Mucosa of rectum (tissue), 2 donors: ENCODE measurements at regions not wholly inside any gene's neighbourhood (a gene's known extent, or its start where the extent isn't known, plus 50 kb on each side); places are given as distances from the start of the nearest gene placed in this dataset.
"Not testable (repeated sequence)": the region's sequence is repeated elsewhere in the genome, so short reads cannot be mapped to it uniquely, and the experiment has no call there.

Source experiments
- H3K27ac ChIP-seq, 2 donors: one replicate each; pipeline ENCODE4 v1.7.0; 2013; ENCODE audit warnings: inconsistent platforms in 2 of 2, low read depth in 2 of 2, low read length in 2 of 2
- H3K27me3 ChIP-seq, 2 donors: one replicate each; pipeline ENCODE4 v1.7.0; 2013; ENCODE audit warnings: low read length in 2 of 2; ENCODE audit not compliant: control insufficient read depth in 2 of 2, insufficient read depth in 2 of 2
- H3K36me3 ChIP-seq, 2 donors: one replicate each; pipeline ENCODE4 v1.7.0; 2013; ENCODE audit warnings: low read length in 2 of 2; ENCODE audit not compliant: control insufficient read depth in 2 of 2, insufficient read depth in 2 of 2
- H3K4me1 ChIP-seq, 2 donors: one replicate each; pipeline ENCODE4 v1.7.0; 2013; ENCODE audit warnings: low read length in 2 of 2, mild to moderate bottlenecking in 1 of 2; ENCODE audit not compliant: control insufficient read depth in 2 of 2, insufficient read depth in 2 of 2
- H3K4me3 ChIP-seq, 2 donors: one replicate each; pipeline ENCODE4 v1.7.0; 2013; ENCODE audit warnings: low read length in 2 of 2
- H3K9ac ChIP-seq, 2 donors: one replicate each; pipeline ENCODE4 v1.7.0; 2013; ENCODE audit warnings: low read length in 2 of 2, low read depth in 1 of 2, mild to moderate bottlenecking in 1 of 2
- H3K9me3 ChIP-seq, 2 donors: one replicate each; pipeline ENCODE4 v1.7.0; 2013; ENCODE audit warnings: low read length in 2 of 2; ENCODE audit not compliant: control insufficient read depth in 2 of 2
- donor health status: healthy.
- donor health status: Normal muscosa, but diverticular disease.

GRCh38 chr12:89192429-89192828 is 159.9 kb downstream of the DUSP6 start:
- Histone ChIP-seq H3K36me3 (no peaks in the 10 kb centered on the region), H3K9me3 (peaks cover 4% of the 10 kb centered on the region in 2 donors), H3K9ac (no peak overlapping the region), H3K4me3 (no peak overlapping the region), H3K4me1 (no peaks in the 10 kb centered on the region), H3K27me3 (no peaks in the 10 kb centered on the region), H3K27ac (no peak overlapping the region)

DNA sequence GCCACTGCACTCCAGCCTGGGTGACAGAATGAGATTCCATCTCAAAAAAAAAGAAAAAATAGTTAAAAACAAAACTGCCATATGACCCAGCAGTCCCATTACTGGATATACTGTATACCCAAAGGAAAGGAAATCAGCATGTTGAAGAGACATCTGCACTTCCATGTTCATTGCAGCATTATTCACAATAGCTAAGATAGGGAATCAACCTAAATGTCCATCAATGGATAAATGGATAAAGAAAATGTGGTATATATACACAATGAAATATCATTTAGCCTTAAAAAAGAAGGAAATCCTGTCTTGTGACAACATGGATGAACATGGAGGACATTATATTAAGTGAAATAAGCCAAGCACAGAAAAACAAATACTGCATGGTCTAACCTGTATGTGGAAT is 160.7 kb downstream of the DUSP6 start:
- H3K4me1 ChIP-seq, H3K27me3 ChIP-seq, H3K27ac ChIP-seq, H3K36me3 ChIP-seq, H3K9me3 ChIP-seq, H3K9ac ChIP-seq, H3K4me3 ChIP-seq: not testable (repeated sequence)

DNA sequence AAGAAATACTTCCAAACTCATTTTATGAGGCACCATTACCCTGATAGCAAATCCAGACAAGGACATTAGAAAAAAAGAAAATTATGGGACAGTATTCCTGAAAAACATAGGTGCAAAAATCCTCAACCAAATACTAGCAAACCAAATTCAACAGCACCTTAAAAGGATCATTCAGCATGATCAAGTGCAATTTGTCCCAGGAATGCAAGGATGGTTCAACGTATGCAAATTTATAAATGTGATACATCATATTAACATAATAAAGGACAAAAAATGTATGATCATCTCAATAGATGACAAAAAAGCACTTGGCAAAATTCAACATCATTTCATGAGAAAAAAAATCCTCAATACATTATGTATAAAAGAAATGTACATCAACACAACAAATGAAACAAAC is 162.9 kb downstream of the DUSP6 start:
- Histone ChIP-seq H3K9ac (no peak overlapping the region), H3K9me3 (peaks cover 4% of the 10 kb centered on the region in 2 donors), H3K27me3 (no peaks in the 10 kb centered on the region), H3K27ac (no peak overlapping the region), H3K4me3 (no peak overlapping the region), H3K36me3 (no peaks in the 10 kb centered on the region), H3K4me1 (no peaks in the 10 kb centered on the region)

DNA sequence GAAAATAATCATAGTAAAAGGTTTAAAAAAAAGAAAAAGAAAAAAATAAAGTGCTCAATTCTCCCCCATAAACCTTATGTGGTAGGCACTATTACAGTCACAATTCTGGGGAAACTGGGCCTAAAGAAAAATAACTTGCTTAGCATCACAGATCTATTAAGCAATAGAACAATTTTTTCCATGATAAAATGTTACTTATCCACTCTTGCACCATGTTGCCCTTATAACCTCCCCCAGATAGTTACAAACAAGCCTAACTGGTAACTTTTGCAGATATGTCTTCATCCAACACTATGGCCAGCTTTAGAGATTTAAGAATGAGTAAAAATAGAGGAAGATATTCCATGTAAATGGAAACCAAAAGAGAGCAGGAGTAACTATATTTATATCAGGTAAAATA is 164.8 kb downstream of the DUSP6 start:
- Histone ChIP-seq H3K9ac (no peak overlapping the region), H3K4me1 (no peaks in the 10 kb centered on the region), H3K27me3 (no peaks in the 10 kb centered on the region), H3K27ac (no peak overlapping the region), H3K9me3 (peaks cover 4% of the 10 kb centered on the region in 2 donors), H3K4me3 (no peak overlapping the region), H3K36me3 (no peaks in the 10 kb centered on the region)

DNA sequence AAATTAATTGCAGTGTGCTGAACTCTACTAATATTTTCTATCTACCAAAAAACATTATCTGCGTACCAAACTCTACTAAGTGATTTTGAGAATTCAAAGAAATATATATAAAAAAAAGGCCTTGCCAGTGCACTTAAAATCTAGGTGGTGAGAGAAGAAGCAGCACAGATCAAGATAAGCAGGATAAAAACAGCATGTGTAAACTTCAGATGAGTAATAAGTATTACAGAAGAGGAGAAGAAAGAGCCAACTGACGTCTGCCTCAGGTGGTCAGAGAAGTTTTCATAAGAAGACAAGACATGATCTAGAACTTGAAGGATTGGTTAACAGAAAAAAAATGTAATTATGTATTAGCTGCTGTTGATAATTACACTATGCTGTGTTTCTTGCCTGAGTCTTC is 166.4 kb downstream of the DUSP6 start:
- no peak overlapping the region for H3K27ac ChIP-seq

DNA sequence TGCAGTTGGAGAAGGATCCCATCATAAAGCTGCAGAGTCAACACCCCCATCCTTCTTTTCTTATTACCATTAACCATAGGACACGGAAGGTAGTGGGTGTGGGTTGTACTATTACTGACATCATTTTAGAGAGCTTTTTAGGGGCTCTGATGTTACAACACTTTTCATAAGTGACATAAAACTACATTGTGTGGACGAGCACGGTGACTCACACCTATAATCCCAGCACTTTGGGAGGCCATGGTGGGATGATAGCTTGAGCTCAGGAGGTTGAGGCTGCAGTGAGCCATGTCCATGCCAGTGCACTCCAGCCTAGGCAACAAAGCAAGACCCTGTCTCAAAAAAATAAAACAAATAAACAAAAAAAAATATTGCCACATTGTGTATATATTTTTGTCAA is 167.1 kb downstream of the DUSP6 start:
- Histone ChIP-seq H3K4me1 (no peaks in the 10 kb centered on the region), H3K9ac (no peak overlapping the region), H3K27ac (no peak overlapping the region), H3K36me3 (no peaks in the 10 kb centered on the region), H3K4me3 (no peak overlapping the region), H3K9me3 (peaks cover 4% of the 10 kb centered on the region in 2 donors), H3K27me3 (no peaks in the 10 kb centered on the region)

More for the DNA sequence above, 166.4 kb downstream of the DUSP6 start:
- Histone ChIP-seq H3K27me3 (no peaks in the 10 kb centered on the region), H3K4me3 (no peak overlapping the region), H3K9ac (no peak overlapping the region), H3K9me3 (peaks cover 4% of the 10 kb centered on the region in 2 donors), H3K36me3 (no peaks in the 10 kb centered on the region), H3K4me1 (no peaks in the 10 kb centered on the region)

- Histone ChIP-seq H3K36me3 (no peaks in the 10 kb centered on the region), H3K27me3 (no peaks in the 10 kb centered on the region), H3K27ac (no peak overlapping the region), H3K9ac (no peak overlapping the region), H3K4me1 (no peaks in the 10 kb centered on the region), H3K4me3 (no peak overlapping the region), H3K9me3 (no peaks in the 10 kb centered on the region)
Observed at GRCh38 chr12:89183985-89184435, 168.3 kb downstream of the DUSP6 start.

GRCh38 chr12:89181271-89181920 is 170.9 kb downstream of the DUSP6 start:
- no peaks in the 10 kb centered on the region for H3K4me1 ChIP-seq
- no peaks in the 10 kb centered on the region for H3K9me3 ChIP-seq
- H3K27ac ChIP-seq = no peak overlapping the region
- H3K27me3 ChIP-seq = no peaks in the 10 kb centered on the region
- H3K36me3 ChIP-seq = no peaks in the 10 kb centered on the region
- no peak overlapping the region for H3K9ac ChIP-seq
- no peak overlapping the region for H3K4me3 ChIP-seq

DNA sequence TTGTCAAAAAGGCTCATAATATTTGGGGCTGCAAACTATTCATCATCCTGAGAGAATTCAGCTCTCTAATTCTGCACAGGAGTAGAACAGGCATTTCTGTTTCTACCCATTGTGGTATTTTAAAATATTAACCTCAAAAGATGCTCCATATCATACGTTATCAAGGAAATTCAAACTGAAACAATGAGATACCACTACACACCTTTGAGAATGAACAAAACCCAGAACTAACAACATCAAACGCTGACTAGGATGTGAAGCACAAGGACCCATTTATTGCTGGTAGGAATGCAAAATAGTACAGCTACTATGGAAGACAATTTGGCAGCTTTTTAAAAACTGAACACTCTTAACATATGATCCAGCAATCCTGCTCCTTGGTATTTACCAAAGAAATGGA is 171.8 kb downstream of the DUSP6 start:
- Histone ChIP-seq H3K9me3 (no peaks in the 10 kb centered on the region), H3K9ac (no peak overlapping the region), H3K4me3 (no peak overlapping the region), H3K4me1 (no peaks in the 10 kb centered on the region), H3K36me3 (no peaks in the 10 kb centered on the region), H3K27me3 (no peaks in the 10 kb centered on the region), H3K27ac (no peak overlapping the region)

DNA sequence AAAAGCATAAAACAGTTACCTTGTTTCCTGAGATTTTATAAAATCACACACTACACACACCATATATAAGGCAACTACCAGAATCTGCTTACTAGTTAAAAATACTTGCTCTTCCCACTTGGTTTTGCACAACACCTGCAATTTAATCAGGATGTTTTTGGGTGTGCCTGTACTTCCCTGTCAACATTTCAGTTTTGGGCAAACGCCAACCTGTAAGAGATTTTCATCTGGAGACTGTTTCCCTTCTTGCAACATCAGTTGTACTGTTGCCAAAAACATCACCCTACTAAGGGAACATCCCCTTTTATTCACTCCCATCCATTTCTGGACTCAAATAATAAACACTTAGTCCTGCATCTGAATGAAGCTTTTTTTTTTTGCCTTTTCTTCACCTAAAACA is 172.3 kb downstream of the DUSP6 start:
- Histone ChIP-seq H3K4me1 (no peaks in the 10 kb centered on the region), H3K27ac (no peak overlapping the region), H3K36me3 (no peaks in the 10 kb centered on the region), H3K9me3 (no peaks in the 10 kb centered on the region), H3K9ac (no peak overlapping the region), H3K4me3 (no peak overlapping the region), H3K27me3 (no peaks in the 10 kb centered on the region)

DNA sequence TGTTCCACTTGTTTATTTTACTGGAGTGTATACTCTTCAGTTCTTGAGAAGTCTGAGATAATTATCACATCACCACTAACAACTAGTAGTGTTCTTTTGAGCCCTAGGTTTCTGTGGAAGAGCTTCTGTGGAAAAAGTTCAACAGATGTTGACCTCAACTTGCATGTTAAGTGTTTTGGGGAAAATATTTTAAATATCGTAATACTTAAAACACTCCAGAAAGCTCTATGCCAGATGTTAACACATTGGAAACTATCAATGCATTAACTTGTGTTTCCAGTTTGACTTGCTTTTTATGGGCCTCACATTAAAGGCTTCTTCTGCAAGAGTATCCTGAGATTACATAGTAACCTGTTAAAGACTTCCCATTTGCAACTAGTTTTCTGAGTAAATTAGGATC is 173.1 kb downstream of the DUSP6 start:
- no peaks in the 10 kb centered on the region for H3K4me1 ChIP-seq
- H3K27me3 ChIP-seq = no peaks in the 10 kb centered on the region
- H3K27ac ChIP-seq = no peak overlapping the region
- no peak overlapping the region for H3K9ac ChIP-seq
- H3K36me3 ChIP-seq = no peaks in the 10 kb centered on the region
- no peaks in the 10 kb centered on the region for H3K9me3 ChIP-seq
- H3K4me3 ChIP-seq = no peak overlapping the region
